H9 (cell line): ENCODE measurements at regions not wholly inside any gene's neighbourhood (a gene's known extent, or its start where the extent isn't known, plus 50 kb on each side); places are given as distances from the start of the nearest gene placed in this dataset.

ENCODE experiments used
- DNase-seq: peaks from one replicate; pipeline ENCODE4 v3.0.0-alpha.2; 2017
- H2AFZ ChIP-seq: one replicate; pipeline ENCODE4 v1.6.1; 2013; ENCODE audit warnings: mild to moderate bottlenecking, low read length, control low read depth, moderate library complexity
- H2AK5ac ChIP-seq: 2 replicates; pipeline ENCODE4 v1.6.1; 2013; ENCODE audit warnings: low read length, control low read depth, mixed read lengths; ENCODE audit not compliant: insufficient read length
- H2BK120ac ChIP-seq: one replicate; pipeline ENCODE4 v1.6.1; 2013; ENCODE audit warnings: low read depth, mild to moderate bottlenecking, low read length, control low read depth, inconsistent platforms; ENCODE audit not compliant: poor library complexity, severe bottlenecking
- H2BK12ac ChIP-seq: 2 replicates; pipeline ENCODE4 v1.6.1; 2013; ENCODE audit warnings: low read length, control low read depth, mixed read lengths, low read depth; ENCODE audit not compliant: insufficient read length
- H2BK15ac ChIP-seq: 2 replicates; pipeline ENCODE4 v1.6.1; 2013; ENCODE audit warnings: low read depth, low read length, control low read depth
- H2BK20ac ChIP-seq: one replicate; pipeline ENCODE4 v1.6.1; 2013; ENCODE audit warnings: low read depth, mild to moderate bottlenecking, low read length, control low read depth, inconsistent platforms; ENCODE audit not compliant: poor library complexity, severe bottlenecking
- H2BK5ac ChIP-seq: 2 replicates; pipeline ENCODE4 v1.6.1; 2013; ENCODE audit warnings: low read length, control low read depth, mixed read lengths; ENCODE audit not compliant: insufficient read length
- H3K14ac ChIP-seq: 2 replicates; pipeline ENCODE4 v1.6.1; 2013; ENCODE audit warnings: low read length, control low read depth; ENCODE audit not compliant: insufficient read depth
- H3K18ac ChIP-seq: 2 replicates; pipeline ENCODE4 v1.6.1; 2013; ENCODE audit warnings: low read depth, mild to moderate bottlenecking, mixed read lengths, low read length, control low read depth; ENCODE audit not compliant: insufficient read length
- H3K23ac ChIP-seq: 2 replicates; pipeline ENCODE4 v1.6.1; 2013; ENCODE audit warnings: low read length, control low read depth, mixed read lengths, low read depth; ENCODE audit not compliant: insufficient read length
- H3K23me2 ChIP-seq: 2 replicates; pipeline ENCODE4 v1.6.1; 2013; ENCODE audit warnings: low read depth, mild to moderate bottlenecking, mixed read lengths, low read length, control low read depth; ENCODE audit not compliant: insufficient read length, poor library complexity, severe bottlenecking
- H3K27ac ChIP-seq: 2 replicates; pipeline ENCODE4 v1.5.1; 2013; ENCODE audit warnings: low read length, control low read depth, mixed read lengths, low read depth; ENCODE audit not compliant: insufficient read length
- H3K27me3 ChIP-seq: 2 replicates; pipeline ENCODE4 v1.6.1; 2013; ENCODE audit warnings: low read length, control low read depth, inconsistent platforms; ENCODE audit not compliant: insufficient read depth
- H3K4ac ChIP-seq: 2 replicates; pipeline ENCODE4 v1.6.1; 2013; ENCODE audit warnings: low read depth, mild to moderate bottlenecking, control low read depth, inconsistent platforms, low read length, moderate library complexity
- H3K4me1 ChIP-seq: 2 replicates; pipeline ENCODE4 v1.6.1; 2013; ENCODE audit warnings: low read length, control low read depth, inconsistent platforms; ENCODE audit not compliant: insufficient read depth
- H3K4me2 ChIP-seq: 2 replicates; pipeline ENCODE4 v1.6.1; 2013; ENCODE audit warnings: low read length, control low read depth, mixed read lengths; ENCODE audit not compliant: insufficient read length, insufficient read depth
- H3K56ac ChIP-seq: 2 replicates; pipeline ENCODE4 v1.6.1; 2013; ENCODE audit warnings: low read depth, mild to moderate bottlenecking, mixed read lengths, low read length, control low read depth; ENCODE audit not compliant: insufficient read length
- H3K79me1 ChIP-seq: 2 replicates; pipeline ENCODE4 v1.6.1; 2013; ENCODE audit warnings: low read depth, mild to moderate bottlenecking, moderate library complexity, low read length, control low read depth, inconsistent platforms; ENCODE audit not compliant: insufficient read depth, poor library complexity, severe bottlenecking
- H3K79me2 ChIP-seq: 2 replicates; pipeline ENCODE4 v1.6.1; 2013; ENCODE audit warnings: low read length, control low read depth, inconsistent platforms; ENCODE audit not compliant: insufficient read depth
- H3K9ac ChIP-seq: 2 replicates; pipeline ENCODE4 v1.6.1; 2013; ENCODE audit warnings: low read length, control low read depth, mixed read lengths; ENCODE audit not compliant: insufficient read length; ENCODE audit errors: extremely low read depth
- H3K9me3 ChIP-seq: one replicate; pipeline ENCODE4 v1.6.1; 2013; ENCODE audit warnings: low read depth, low read length, inconsistent platforms; ENCODE audit not compliant: control insufficient read depth
- H3T11ph ChIP-seq: one replicate; pipeline ENCODE4 v1.6.1; 2013; ENCODE audit warnings: mild to moderate bottlenecking, low read length, control low read depth, inconsistent platforms
- H4K20me1 ChIP-seq: one replicate; pipeline ENCODE4 v1.6.1; 2013; ENCODE audit not compliant: control insufficient read depth, insufficient read length, insufficient read depth
- H4K5ac ChIP-seq: 2 replicates; pipeline ENCODE4 v1.6.1; 2013; ENCODE audit warnings: low read depth, mild to moderate bottlenecking, mixed read lengths, low read length, control low read depth; ENCODE audit not compliant: insufficient read length
- H4K8ac ChIP-seq: replicated peaks from 2 replicates; pipeline ENCODE4 v1.6.1; 2013; ENCODE audit warnings: low read length, control low read depth, mixed read lengths, low read depth; ENCODE audit not compliant: insufficient read length
- H4K91ac ChIP-seq: 2 replicates; pipeline ENCODE4 v1.6.1; 2013; ENCODE audit warnings: low read depth, mild to moderate bottlenecking, moderate library complexity, mixed read lengths, low read length, control low read depth; ENCODE audit not compliant: insufficient read length
- H3K27ac Mint-ChIP-seq, 3 experiments: 2 replicates in 2 of 3; 3 replicates in 1 of 3; pipeline ENCODE4 v1.8.0; 2020 to 2021; ENCODE audit warnings: mixed read lengths in 3 of 3, mild to moderate bottlenecking in 1 of 3, moderate library complexity in 1 of 3
- H3K27me3 Mint-ChIP-seq: 2 replicates; pipeline ENCODE4 v1.8.0; 2021; ENCODE audit warnings: low read depth, mild to moderate bottlenecking, moderate library complexity, mixed read lengths
- H3K36me3 Mint-ChIP-seq, 3 experiments: 2 replicates in 2 of 3; 3 replicates in 1 of 3; pipeline ENCODE4 v1.8.0; 2020 to 2021; ENCODE audit warnings: low read depth in 3 of 3, mixed read lengths in 3 of 3; ENCODE audit not compliant: insufficient read depth in 1 of 3
- H3K4me1 Mint-ChIP-seq, 2 experiments: 2 replicates each; pipeline ENCODE4 v1.8.0; 2020; ENCODE audit warnings: mixed read lengths in 2 of 2
- H3K4me3 Mint-ChIP-seq, 2 experiments: 2 replicates in 1 of 2; 3 replicates in 1 of 2; pipeline ENCODE4 v1.8.0; 2020 to 2021; ENCODE audit warnings: mild to moderate bottlenecking in 2 of 2, mixed read lengths in 2 of 2, moderate library complexity in 1 of 2
- H3K9me3 Mint-ChIP-seq, 2 experiments: 2 replicates in 1 of 2; 3 replicates in 1 of 2; pipeline ENCODE4 v1.8.0; 2020; ENCODE audit warnings: mild to moderate bottlenecking in 2 of 2, mixed read lengths in 2 of 2, moderate library complexity in 1 of 2
- CTCF ChIP-seq: fragments of 200-600 bp; sonication (generic); conservative IDR thresholded peaks from 3 replicates; pipeline ENCODE4 v1.8.0; 2021; ENCODE audit warnings: antibody characterized with exemption, mild to moderate bottlenecking
- WGBS: extraction: QIAGEN DNeasy Blood & Tissue Kit; methylation state at CpG from one replicate; pipeline ENCODE4 v1.1.7; 2013; ENCODE audit warnings: missing lambda C conversion rate, low lambda C conversion rate, mixed read lengths; ENCODE audit not compliant: insufficient read length; ENCODE audit errors: extremely low coverage; 5-methylcytosine and 5-hydroxymethylcytosine counted together

GRCh38 chr5:68983959-68984358 lies 109.9 kb upstream of the SLC30A5 start:
- H4K8ac ChIP-seq, result no peak overlapping the region
- no peak overlapping the region for H4K91ac ChIP-seq
- no peak overlapping the region for H2AFZ ChIP-seq
- H3K4ac ChIP-seq, result no peak overlapping the region
- no peaks in the 10 kb centered on the region for H3K9me3 ChIP-seq
- no peaks in the 10 kb centered on the region; a peak in 2 of 7 replicates for H3K36me3 Mint-ChIP-seq
- H3K56ac ChIP-seq, result no peak overlapping the region
- H3K23me2 ChIP-seq, result no peaks in the 10 kb centered on the region
- no peak overlapping the region for H3K27ac Mint-ChIP-seq
- no peaks in the 10 kb centered on the region for H3K79me2 ChIP-seq
- H2AK5ac ChIP-seq, result no peak overlapping the region
- H3K18ac ChIP-seq, result no peak overlapping the region
- no peaks in the 10 kb centered on the region for H3K27me3 Mint-ChIP-seq
- H2BK20ac ChIP-seq, result no peak overlapping the region
- H3K9ac ChIP-seq, result no peak overlapping the region
- H2BK120ac ChIP-seq, result no peak overlapping the region
- H3K4me3 Mint-ChIP-seq, result no peak overlapping the region
- peaks cover 3% of the 10 kb centered on the region; the same call in 1 of the 2 replicates for H3K4me1 ChIP-seq
- no peak overlapping the region for H3K27ac ChIP-seq
- H3T11ph ChIP-seq, result no peak overlapping the region
- H4K20me1 ChIP-seq, result no peaks in the 10 kb centered on the region
- no peak overlapping the region for H2BK15ac ChIP-seq
- no CpG with 5 or more reads among the region's 3 CpGs for WGBS
- no peaks in the 10 kb centered on the region for H3K79me1 ChIP-seq
- H3K4me1 Mint-ChIP-seq, result peaks cover 3 to 7% of the 10 kb centered on the region in 2 experiments; a peak in 3 of 4 replicates
- H4K5ac ChIP-seq, result no peak overlapping the region
- H3K4me2 ChIP-seq, result no peak overlapping the region
- H3K23ac ChIP-seq, result no peak overlapping the region
- no peak overlapping the region for H3K14ac ChIP-seq
- DNase-seq, result no peak
- H3K9me3 Mint-ChIP-seq, result no peaks in the 10 kb centered on the region
- H2BK5ac ChIP-seq, result no peak overlapping the region
- no peaks in the 10 kb centered on the region for H3K27me3 ChIP-seq
- TF ChIP-seq CTCF, result no peak
- H2BK12ac ChIP-seq, result no peak overlapping the region
